BLaER1 treated with 17β-estradiol and CSF1 and Interleukin-3, amounts not matched to agents 10 nM and 100 nM (cell line): ENCODE measurements at regions not wholly inside any gene's neighbourhood (a gene's known extent, or its start where the extent isn't known, plus 50 kb on each side); places are given as distances from the start of the nearest gene placed in this dataset.
A peak's percentile ranks its signal among the peaks of the same experiment; 100 is the strongest.

Experiments
- H3K27ac ChIP-seq, 11 experiments: shearing (Covaris generic); formaldehyde crosslinking; 2 replicates each; pipeline ENCODE4 v1.8.1; 2022
- H3K27me3 ChIP-seq, 11 experiments: shearing (Covaris generic); formaldehyde crosslinking; 2 replicates each; pipeline ENCODE4 v1.8.1; 2022
- H3K36me3 ChIP-seq, 11 experiments: shearing (Covaris generic); formaldehyde crosslinking; 2 replicates each; pipeline ENCODE4 v1.8.1; 2022
- H3K4me1 ChIP-seq, 10 experiments: shearing (Covaris generic); formaldehyde crosslinking; 2 replicates each; pipeline ENCODE4 v1.8.1; 2022
- H3K4me2 ChIP-seq, 11 experiments: shearing (Covaris generic); formaldehyde crosslinking; 2 replicates each; pipeline ENCODE4 v1.8.1; 2022
- H3K4me3 ChIP-seq, 10 experiments: shearing (Covaris generic); formaldehyde crosslinking; 2 replicates each; pipeline ENCODE4 v1.8.1; 2022
- H3K9ac ChIP-seq, 11 experiments: shearing (Covaris generic); formaldehyde crosslinking; 2 replicates each; pipeline ENCODE4 v1.8.1; 2022
- H3K9me3 ChIP-seq, 11 experiments: shearing (Covaris generic); formaldehyde crosslinking; replicated peaks in 1 of 11; 2 replicates each; pipeline ENCODE4 v1.8.1; 2022
- H4K20me1 ChIP-seq, 11 experiments: shearing (Covaris generic); formaldehyde crosslinking; 2 replicates each; pipeline ENCODE4 v1.8.1; 2022
- Cebpa-rat ChIP-seq, 11 experiments: shearing (Covaris generic); IDR thresholded peaks; 2 replicates each; pipeline ENCODE4 v1.8.1; 2022

GRCh38 chr21:29475329-29475728 is 176.6 kb downstream of the BACH1 start:
- TF ChIP-seq Cebpa-rat (IDR thresholded peaks at IDR 0.05) = no peak
- Histone ChIP-seq H3K4me2 (no peak overlapping the region), H4K20me1 (no peaks in the 10 kb centered on the region)

GRCh38 chr21:29477347-29477746 is 178.6 kb downstream of the BACH1 start:
- H3K27me3 ChIP-seq = no peaks in the 10 kb centered on the region
- H4K20me1 ChIP-seq = no peaks in the 10 kb centered on the region
- no peak overlapping the region for H3K9ac ChIP-seq
- TF ChIP-seq Cebpa-rat (IDR thresholded peaks at IDR 0.05) = no peak
- H3K27ac ChIP-seq = no peak overlapping the region
- no peak overlapping the region for H3K4me3 ChIP-seq
- peaks cover 0 to 29% (median 0%) of the 10 kb centered on the region in 11 experiments; a peak in 6 of 22 replicates for H3K36me3 ChIP-seq
- peaks cover 6 to 27% (median 12%) of the 10 kb centered on the region in 10 experiments; a peak in 19 of 20 replicates for H3K4me1 ChIP-seq
- peaks cover 0 to 7% (median 0%) of the 10 kb centered on the region in 11 experiments; a peak in 1 of 22 replicates for H3K9me3 ChIP-seq
- H3K4me2 ChIP-seq = peak overlapping the region in 4 of 11 experiments; percentile 32 to 74 (median 50); a peak in 5 of 22 replicates

More at GRCh38 chr21:29475329-29475728, 176.6 kb downstream of the BACH1 start:
- H3K36me3 ChIP-seq = peaks cover 0 to 27% (median 0%) of the 10 kb centered on the region in 11 experiments; a peak in 6 of 22 replicates
- H3K27me3 ChIP-seq = no peaks in the 10 kb centered on the region
- H3K4me1 ChIP-seq = peaks cover 12 to 36% (median 23%) of the 10 kb centered on the region in 10 experiments
- H3K27ac ChIP-seq = no peak overlapping the region
- no peak overlapping the region for H3K9ac ChIP-seq
- no peak overlapping the region for H3K4me3 ChIP-seq
- peaks cover 0 to 7% (median 0%) of the 10 kb centered on the region in 11 experiments; a peak in 1 of 22 replicates for H3K9me3 ChIP-seq

GRCh38 chr21:29477941-29478340 is 179.2 kb downstream of the BACH1 start:
- no peak overlapping the region for H3K9ac ChIP-seq
- peak overlapping the region in 4 of 11 experiments; percentile 4 to 74 (median 32); a peak in 4 of 22 replicates for H3K4me2 ChIP-seq
- H4K20me1 ChIP-seq = no peaks in the 10 kb centered on the region
- peaks cover 9 to 30% (median 17%) of the 10 kb centered on the region in 10 experiments; a peak in 19 of 20 replicates for H3K4me1 ChIP-seq
- peaks cover 0 to 31% (median 0%) of the 10 kb centered on the region in 11 experiments; a peak in 6 of 22 replicates for H3K36me3 ChIP-seq
- H3K27me3 ChIP-seq = no peaks in the 10 kb centered on the region
- no peak for TF ChIP-seq Cebpa-rat (IDR thresholded peaks at IDR 0.05)
- H3K27ac ChIP-seq = no peak overlapping the region
- no peak overlapping the region for H3K4me3 ChIP-seq
- H3K9me3 ChIP-seq = peaks cover 0 to 7% (median 0%) of the 10 kb centered on the region in 11 experiments; a peak in 1 of 22 replicates

GRCh38 chr21:29481081-29481480 is 182.4 kb downstream of the BACH1 start:
- no peaks in the 10 kb centered on the region for H3K27me3 ChIP-seq
- peaks cover 0 to 21% (median 12%) of the 10 kb centered on the region in 11 experiments; a peak in 11 of 22 replicates for H3K9me3 ChIP-seq
- H3K36me3 ChIP-seq = peaks cover 0 to 47% (median 0%) of the 10 kb centered on the region in 11 experiments; a peak in 7 of 22 replicates
- no peak overlapping the region for H3K4me3 ChIP-seq
- TF ChIP-seq Cebpa-rat (IDR thresholded peaks at IDR 0.05) = no peak
- no peak overlapping the region for H3K4me2 ChIP-seq
- H4K20me1 ChIP-seq = no peaks in the 10 kb centered on the region
- no peak overlapping the region for H3K27ac ChIP-seq
- H3K9ac ChIP-seq = no peak overlapping the region
- H3K4me1 ChIP-seq = peaks cover 9 to 30% (median 17%) of the 10 kb centered on the region in 10 experiments; a peak in 19 of 20 replicates

DNA sequence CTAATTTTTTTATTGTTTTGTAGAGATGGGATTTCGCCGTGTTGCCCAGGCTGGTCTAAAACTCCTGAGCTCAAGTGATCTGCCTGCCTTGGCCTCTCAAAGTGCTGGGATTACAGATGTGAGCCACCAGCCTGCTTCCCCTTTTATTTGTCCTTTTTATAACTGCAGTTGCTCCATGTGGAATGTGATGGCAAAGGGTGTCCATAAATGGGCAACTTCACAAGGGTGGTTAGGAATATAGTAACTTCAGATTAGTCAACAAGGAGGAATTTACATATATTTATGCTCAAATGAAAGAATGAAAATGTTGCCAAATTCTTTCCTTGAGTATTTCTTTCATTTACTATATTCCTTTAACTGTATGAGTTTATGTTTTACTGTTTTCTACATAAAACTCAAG is 182.9 kb downstream of the BACH1 start:
- Histone ChIP-seq H3K36me3 (peaks cover 0 to 52% (median 0%) of the 10 kb centered on the region in 11 experiments; a peak in 7 of 22 replicates), H3K9ac (no peak overlapping the region), H4K20me1 (no peaks in the 10 kb centered on the region), H3K4me3 (no peak overlapping the region), H3K4me1 (peaks cover 7 to 25% (median 13%) of the 10 kb centered on the region in 10 experiments; a peak in 19 of 20 replicates), H3K27me3 (no peaks in the 10 kb centered on the region), H3K4me2 (no peak overlapping the region), H3K9me3 (peaks cover 0 to 21% (median 12%) of the 10 kb centered on the region in 11 experiments; a peak in 11 of 22 replicates), H3K27ac (no peak overlapping the region)
- no peak for TF ChIP-seq Cebpa-rat (IDR thresholded peaks at IDR 0.05)

- H3K36me3 ChIP-seq = peaks cover 0 to 82% (median 0%) of the 10 kb centered on the region in 11 experiments; a peak in 7 of 22 replicates
- H3K9ac ChIP-seq = no peak overlapping the region
- TF ChIP-seq Cebpa-rat (IDR thresholded peaks at IDR 0.05) = no peak
- H3K27me3 ChIP-seq = no peaks in the 10 kb centered on the region
- peaks cover 0 to 21% (median 12%) of the 10 kb centered on the region in 11 experiments; a peak in 11 of 22 replicates for H3K9me3 ChIP-seq
- no peaks in the 10 kb centered on the region for H4K20me1 ChIP-seq
- H3K27ac ChIP-seq = no peak overlapping the region
- H3K4me3 ChIP-seq = no peak overlapping the region
- H3K4me2 ChIP-seq = no peak overlapping the region
- peaks cover 0 to 9% (median 7%) of the 10 kb centered on the region in 10 experiments; a peak in 15 of 20 replicates for H3K4me1 ChIP-seq
Measured at GRCh38 chr21:29486306-29486807, 187.6 kb downstream of the BACH1 start.
